GM10266 (cell line): ENCODE measurements at regions not wholly inside any gene's neighbourhood (a gene's known extent, or its start where the extent isn't known, plus 50 kb on each side); places are given as distances from the start of the nearest gene placed in this dataset.

Experiments used
- DNase-seq: peaks from one replicate; pipeline ENCODE4 v3.0.0; 2012; ENCODE audit errors: extremely low spot score
- TF ChIP-seq, protein P1 (sequence below): IDR thresholded peaks from 2 replicates; pipeline ENCODE4 v1.5.1; 2012; ENCODE audit warnings: mild to moderate bottlenecking, low read depth; ENCODE audit not compliant: control insufficient read depth, insufficient read depth; ENCODE audit errors: missing control alignments

DNA sequence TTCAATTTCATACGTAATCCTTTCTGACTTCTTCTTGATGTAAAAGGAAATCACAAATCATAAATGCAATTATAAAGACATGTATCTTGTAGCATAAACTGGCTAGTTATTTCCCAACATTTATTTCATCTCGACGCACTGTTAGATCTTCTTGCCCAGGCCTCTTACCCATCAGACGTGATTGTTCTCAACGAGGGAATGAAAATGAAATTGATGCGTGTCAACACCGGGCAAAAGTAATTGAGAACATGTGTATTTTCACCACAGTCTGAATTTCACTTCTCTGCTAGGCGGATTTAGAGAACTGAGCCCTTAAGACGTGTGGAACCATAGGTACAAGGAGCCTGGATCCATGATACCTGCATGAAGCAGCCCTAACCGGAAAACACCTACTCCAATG is 519.7 kb downstream of the KCNT2 start:
- TF ChIP-seq, protein P1, sequence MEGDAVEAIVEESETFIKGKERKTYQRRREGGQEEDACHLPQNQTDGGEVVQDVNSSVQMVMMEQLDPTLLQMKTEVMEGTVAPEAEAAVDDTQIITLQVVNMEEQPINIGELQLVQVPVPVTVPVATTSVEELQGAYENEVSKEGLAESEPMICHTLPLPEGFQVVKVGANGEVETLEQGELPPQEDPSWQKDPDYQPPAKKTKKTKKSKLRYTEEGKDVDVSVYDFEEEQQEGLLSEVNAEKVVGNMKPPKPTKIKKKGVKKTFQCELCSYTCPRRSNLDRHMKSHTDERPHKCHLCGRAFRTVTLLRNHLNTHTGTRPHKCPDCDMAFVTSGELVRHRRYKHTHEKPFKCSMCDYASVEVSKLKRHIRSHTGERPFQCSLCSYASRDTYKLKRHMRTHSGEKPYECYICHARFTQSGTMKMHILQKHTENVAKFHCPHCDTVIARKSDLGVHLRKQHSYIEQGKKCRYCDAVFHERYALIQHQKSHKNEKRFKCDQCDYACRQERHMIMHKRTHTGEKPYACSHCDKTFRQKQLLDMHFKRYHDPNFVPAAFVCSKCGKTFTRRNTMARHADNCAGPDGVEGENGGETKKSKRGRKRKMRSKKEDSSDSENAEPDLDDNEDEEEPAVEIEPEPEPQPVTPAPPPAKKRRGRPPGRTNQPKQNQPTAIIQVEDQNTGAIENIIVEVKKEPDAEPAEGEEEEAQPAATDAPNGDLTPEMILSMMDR: no peak
- DNase-seq: no peak

DNA sequence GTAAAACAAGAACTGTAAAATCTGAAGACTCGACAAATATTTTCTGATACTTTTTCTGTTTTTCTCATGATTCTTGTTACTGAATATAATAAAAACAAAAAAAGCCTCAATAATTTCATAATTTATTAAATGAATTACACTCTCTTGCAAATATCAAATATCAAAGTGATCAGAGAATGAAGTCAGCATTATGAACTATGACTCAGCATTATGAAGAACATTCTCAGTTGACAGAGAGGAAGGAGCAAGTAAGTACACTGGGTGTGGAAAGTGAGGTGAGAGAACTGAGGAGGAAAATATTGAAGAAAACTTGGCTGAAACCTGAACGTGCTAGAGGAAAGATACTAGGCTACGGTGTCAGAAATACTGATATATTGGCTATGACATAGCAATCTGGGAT is 529.5 kb downstream of the KCNT2 start:
- TF ChIP-seq, protein P1: no peak
- no peak for DNase-seq

DNA sequence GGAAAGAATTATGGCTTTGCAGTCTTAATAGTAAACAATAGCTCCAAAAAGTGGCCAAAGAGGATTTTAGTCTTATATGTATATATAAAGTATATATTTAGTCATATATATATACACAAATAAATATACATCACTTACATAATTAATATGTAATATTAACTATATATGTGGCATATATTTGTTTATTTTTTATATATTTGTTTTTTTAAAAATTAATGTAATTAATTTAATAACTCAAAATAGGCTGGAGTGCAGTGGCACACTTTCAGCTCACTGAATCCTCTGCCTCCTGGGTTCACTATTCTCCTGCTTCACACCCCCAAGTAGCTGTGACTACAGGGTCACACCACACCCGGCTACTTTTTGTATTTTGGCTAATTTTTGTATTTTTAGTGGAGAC is 532.6 kb downstream of the KCNT2 start:
- no peak for DNase-seq
- TF ChIP-seq, protein P1: no peak

DNA sequence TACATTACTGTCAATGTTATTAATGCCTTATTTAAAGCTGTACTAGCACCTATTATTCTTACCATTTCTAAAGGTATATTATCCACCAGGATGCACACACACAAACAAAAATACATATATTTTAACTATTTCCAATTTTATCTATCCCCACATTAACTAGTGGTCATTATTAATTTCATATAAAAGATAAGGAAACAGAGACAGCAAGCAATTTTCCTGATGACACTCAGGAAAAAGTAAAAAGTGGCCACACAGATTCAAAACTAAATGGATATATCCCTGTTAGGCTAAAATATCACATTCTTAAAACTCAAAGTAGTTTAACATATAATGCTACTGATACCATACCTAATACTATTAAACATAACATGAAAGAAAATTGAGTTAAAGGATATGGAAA is 534.1 kb downstream of the KCNT2 start:
- no peak for DNase-seq
- TF ChIP-seq, protein P1: no peak

DNA sequence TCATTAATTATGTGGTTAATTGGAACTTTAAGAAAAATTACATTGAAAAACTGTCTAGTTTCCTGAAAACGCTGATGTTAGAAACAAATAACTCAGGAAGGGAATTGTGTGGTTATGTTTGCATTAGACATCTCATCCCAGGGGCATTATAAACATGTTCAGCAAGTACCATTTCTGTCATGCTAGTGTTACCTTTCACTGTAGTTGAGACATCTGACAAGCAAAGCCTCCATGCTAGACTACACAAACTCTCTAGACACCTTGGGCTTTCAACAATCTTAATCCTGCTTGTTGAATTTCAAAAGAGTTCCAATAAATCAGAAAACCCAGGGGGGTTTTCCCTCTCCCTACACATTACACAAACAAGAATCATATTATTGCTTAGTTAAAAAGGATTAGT is 536.8 kb downstream of the KCNT2 start:
- TF ChIP-seq, protein P1: no peak
- DNase-seq: no peak

DNA sequence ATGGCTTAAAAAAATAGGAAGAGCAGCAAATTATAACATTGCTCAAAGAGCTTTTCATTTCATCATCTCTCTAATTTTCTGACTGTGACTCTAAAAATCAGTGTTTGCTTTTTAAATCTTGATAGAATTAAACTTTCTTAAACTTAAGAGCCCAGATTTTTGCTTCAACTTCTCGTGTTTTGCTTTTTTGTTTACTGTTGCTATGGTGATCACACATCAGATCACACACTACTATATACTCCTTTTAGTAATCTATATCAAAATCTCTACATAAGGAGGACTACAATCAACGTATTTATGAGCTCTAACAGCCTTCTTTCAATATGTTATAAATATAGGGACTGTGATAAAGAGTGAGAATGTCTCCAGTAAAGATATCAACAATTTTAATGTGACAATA is 537.3 kb downstream of the KCNT2 start:
- TF ChIP-seq, protein P1: no peak
- DNase-seq: no peak

DNA sequence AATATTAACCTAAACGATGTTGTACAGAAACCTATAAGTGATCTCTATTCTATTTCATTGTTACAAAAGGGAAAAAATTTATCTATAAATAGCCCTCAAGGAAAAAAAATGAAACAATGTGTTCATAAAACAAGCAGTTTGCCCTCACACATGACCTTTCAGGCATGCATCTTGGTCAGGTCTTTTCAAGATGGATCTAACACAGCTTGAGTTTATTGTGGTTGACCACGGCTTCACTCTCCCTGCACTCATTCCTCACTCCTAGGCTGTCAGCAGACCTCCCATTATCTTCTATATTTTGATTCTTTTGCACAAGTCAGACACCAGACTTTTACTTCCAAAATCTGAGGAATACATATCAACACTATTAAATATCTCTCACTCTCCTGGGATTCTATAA is 544.3 kb downstream of the KCNT2 start:
- TF ChIP-seq, protein P1: no peak
- no peak for DNase-seq
